OCI-LY1 (cell line): ENCODE measurements at regions not wholly inside any gene's neighbourhood (a gene's known extent, or its start where the extent isn't known, plus 50 kb on each side); places are given as distances from the start of the nearest gene placed in this dataset.

Source experiments
- H2AFZ ChIP-seq: fragments of 200-600 bp; sonication (generic), shearing (Covaris generic); 2 replicates; pipeline ENCODE4 v1.6.0; 2014; ENCODE audit warnings: antibody characterized with exemption, mild to moderate bottlenecking, low read length
- H3F3A ChIP-seq: fragments of 200-600 bp; sonication (generic), shearing (Covaris generic); 2 replicates; pipeline ENCODE4 v1.6.0; 2014; ENCODE audit warnings: mild to moderate bottlenecking, antibody characterized with exemption, low read length, moderate library complexity; ENCODE audit not compliant: insufficient read depth
- H3K27ac ChIP-seq: fragments of 200-600 bp; sonication (generic); 2 replicates; pipeline ENCODE4 v1.5.1; 2014; ENCODE audit warnings: low read length, mixed run types, mild to moderate bottlenecking, low read depth; ENCODE audit not compliant: poor library complexity, severe bottlenecking
- H3K27me3 ChIP-seq: fragments of 200-600 bp; sonication (generic); 2 replicates; pipeline ENCODE4 v1.6.0; 2014; ENCODE audit warnings: antibody characterized with exemption, mild to moderate bottlenecking, low read length, moderate library complexity; ENCODE audit not compliant: insufficient read depth
- H3K36me3 ChIP-seq: fragments of 200-600 bp; sonication (generic); 2 replicates; pipeline ENCODE4 v1.6.1; 2014; ENCODE audit warnings: mild to moderate bottlenecking, antibody characterized with exemption, low read length, moderate library complexity, mixed read lengths; ENCODE audit not compliant: insufficient read depth
- H3K4me1 ChIP-seq: fragments of 200-600 bp; sonication (generic); 2 replicates; pipeline ENCODE4 v1.5.1; 2014; ENCODE audit warnings: mild to moderate bottlenecking, low read length, moderate library complexity; ENCODE audit not compliant: insufficient read depth, severe bottlenecking
- H3K4me2 ChIP-seq: fragments of 200-600 bp; sonication (generic), shearing (Covaris generic); 2 replicates; pipeline ENCODE4 v1.6.1; 2014; ENCODE audit warnings: low read length
- H3K4me3 ChIP-seq: fragments of 200-600 bp; sonication (generic); 2 replicates; pipeline ENCODE4 v1.5.1; 2014; ENCODE audit warnings: low read length, low read depth, mild to moderate bottlenecking, mixed read lengths; ENCODE audit not compliant: poor library complexity, severe bottlenecking
- H3K79me2 ChIP-seq: fragments of 200-600 bp; shearing (Covaris generic); 2 replicates; pipeline ENCODE4 v1.6.1; 2016; ENCODE audit warnings: mixed run types, low read length, mixed read lengths; ENCODE audit not compliant: insufficient read depth
- H3K9ac ChIP-seq: fragments of 200-600 bp; sonication (generic), shearing (Covaris generic); 2 replicates; pipeline ENCODE4 v1.6.1; 2014; ENCODE audit warnings: mild to moderate bottlenecking, low read length, mixed read lengths
- H3K9me2 ChIP-seq: fragments of 200-600 bp; sonication (generic), shearing (Covaris generic); 2 replicates; pipeline ENCODE4 v1.6.1; 2014; ENCODE audit warnings: low read depth, mild to moderate bottlenecking, low read length, mixed read lengths
- H3K9me3 ChIP-seq: fragments of 200-600 bp; shearing (Covaris generic); 2 replicates; pipeline ENCODE4 v1.6.1; 2014; ENCODE audit warnings: low read length, mixed read lengths
- H4K20me1 ChIP-seq: fragments of 200-600 bp; sonication (generic), shearing (Covaris generic); 2 replicates; pipeline ENCODE4 v1.6.0; 2016; ENCODE audit warnings: mild to moderate bottlenecking, low read length; ENCODE audit not compliant: insufficient read depth
- CTCF ChIP-seq: fragments of 200-600 bp; sonication (generic), shearing (Covaris generic); IDR thresholded peaks from 2 replicates; pipeline ENCODE4 v1.5.1; 2017; ENCODE audit warnings: mild to moderate bottlenecking, antibody characterized with exemption, low read length, moderate library complexity, mixed read lengths
- EZH2 ChIP-seq: fragments of 200-600 bp; sonication (generic), shearing (Covaris generic); IDR thresholded peaks from 2 replicates; pipeline ENCODE4 v1.8.0; 2017; ENCODE audit warnings: borderline replicate concordance, mixed run types, mild to moderate bottlenecking, antibody characterized with exemption, low read length, moderate library complexity, mixed read lengths

DNA sequence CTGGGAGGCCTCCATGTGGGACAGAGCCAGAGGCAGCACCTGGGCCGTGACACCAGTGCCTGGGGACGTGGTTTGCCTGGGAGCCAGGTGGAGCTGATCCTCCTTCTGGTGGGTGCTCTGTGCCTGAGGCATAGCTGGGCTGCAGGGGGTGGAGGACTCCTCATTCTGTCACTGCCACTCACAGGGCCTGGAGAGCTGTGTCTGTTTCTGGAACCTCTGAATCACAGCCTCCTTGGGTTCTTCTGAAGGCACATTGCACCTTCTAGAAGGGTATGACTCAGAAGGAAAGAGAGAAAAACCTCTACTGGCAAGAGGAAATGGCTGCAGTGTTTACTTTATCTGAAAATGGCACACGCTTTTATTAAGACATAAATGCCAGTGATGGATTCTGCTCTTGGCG is 659.8 kb downstream of the VRK1 start:
- no peak overlapping the region for H3K27ac ChIP-seq
- H3K9ac ChIP-seq: no peak overlapping the region

DNA sequence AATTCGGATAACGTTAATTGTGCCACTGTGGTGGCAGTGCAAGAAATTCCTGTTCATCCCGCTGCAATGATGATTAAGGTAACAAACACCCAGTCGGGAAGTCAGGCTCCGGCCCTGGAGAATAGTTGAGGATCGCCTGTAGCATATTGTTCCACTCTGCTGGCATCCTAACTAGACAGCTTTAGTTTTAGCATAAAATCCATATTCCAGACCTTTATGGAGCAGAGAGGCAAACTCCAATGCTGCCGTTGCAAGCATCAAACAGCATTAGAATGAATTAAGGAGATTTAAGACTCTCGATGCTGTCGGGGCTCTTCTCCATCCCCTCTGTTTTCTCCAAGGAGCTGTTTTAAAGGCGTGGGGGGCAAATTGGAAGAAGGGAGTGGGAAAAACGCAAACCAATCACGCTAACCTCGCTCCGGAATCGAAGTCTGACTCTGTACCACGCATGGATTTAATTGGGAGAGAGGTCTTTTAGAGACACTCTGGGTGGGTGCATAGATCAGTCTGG is 660.4 kb downstream of the VRK1 start:
- no peaks in the 10 kb centered on the region for H3K79me2 ChIP-seq
- no peaks in the 10 kb centered on the region for H3K36me3 ChIP-seq
- H3F3A ChIP-seq: no peaks in the 10 kb centered on the region
- H3K4me2 ChIP-seq: no peak overlapping the region
- no peak overlapping the region for H3K27ac ChIP-seq
- no peaks in the 10 kb centered on the region for H3K9me3 ChIP-seq
- H3K27me3 ChIP-seq: no peaks in the 10 kb centered on the region
- TF ChIP-seq EZH2 (no peak), CTCF (no peak)
- no peaks in the 10 kb centered on the region for H3K9me2 ChIP-seq
- H3K4me1 ChIP-seq: no peaks in the 10 kb centered on the region
- H2AFZ ChIP-seq: no peak overlapping the region
- no peak overlapping the region for H3K4me3 ChIP-seq
- H4K20me1 ChIP-seq: no peaks in the 10 kb centered on the region
- no peak overlapping the region for H3K9ac ChIP-seq

More for the DNA sequence above, 659.8 kb downstream of the VRK1 start:
- Histone ChIP-seq H3K27me3 (no peaks in the 10 kb centered on the region), H3K4me3 (no peak overlapping the region), H3K4me2 (no peak overlapping the region), H3K4me1 (no peaks in the 10 kb centered on the region), H2AFZ (no peak overlapping the region), H3F3A (no peaks in the 10 kb centered on the region), H3K9me3 (no peaks in the 10 kb centered on the region), H3K79me2 (no peaks in the 10 kb centered on the region), H4K20me1 (no peaks in the 10 kb centered on the region), H3K9me2 (no peaks in the 10 kb centered on the region), H3K36me3 (no peaks in the 10 kb centered on the region)
- no peak for TF ChIP-seq CTCF
- TF ChIP-seq EZH2: no peak

GRCh38 chr14:97458255-97458654 is 661.1 kb downstream of the VRK1 start:
- no peak overlapping the region for H3K9ac ChIP-seq
- no peak overlapping the region for H3K27ac ChIP-seq
- no peaks in the 10 kb centered on the region for H3K27me3 ChIP-seq
- no peak overlapping the region for H2AFZ ChIP-seq
- no peak overlapping the region for H3K4me3 ChIP-seq
- no peaks in the 10 kb centered on the region for H3F3A ChIP-seq
- H3K79me2 ChIP-seq: no peaks in the 10 kb centered on the region
- no peaks in the 10 kb centered on the region for H3K36me3 ChIP-seq
- H3K4me2 ChIP-seq: no peak overlapping the region
- H3K9me3 ChIP-seq: no peaks in the 10 kb centered on the region
- no peaks in the 10 kb centered on the region for H3K4me1 ChIP-seq
- no peak for TF ChIP-seq EZH2
- H4K20me1 ChIP-seq: no peaks in the 10 kb centered on the region
- H3K9me2 ChIP-seq: no peaks in the 10 kb centered on the region
